Left colon (tissue), 2 donors: ENCODE measurements at regions not wholly inside any gene's neighbourhood (a gene's known extent, or its start where the extent isn't known, plus 50 kb on each side); places are given as distances from the start of the nearest gene placed in this dataset.
"Not testable (repeated sequence)": the region's sequence is repeated elsewhere in the genome, so short reads cannot be mapped to it uniquely, and the experiment has no call there.

ENCODE experiments used
- ATAC-seq: fragments of 200-7000 bp; cut with Tn5 transposase; one replicate; pipeline ENCODE4 v1.9.1; 2020; ENCODE audit warnings: mild to moderate bottlenecking, moderate library complexity
- DNase-seq, 2 donors: peaks; one replicate each; pipeline ENCODE4 v3.0.0-alpha.2; 2020
- intact Hi-C, 2 donors: fragments of 100-400 bp; cut with DNase I in 1 of 2; cut with micrococcal nuclease in 1 of 2; formaldehyde crosslinking; loops; one replicate each; pipeline versions ENCODE4 v1.11.2 to v1.14.0; 2022; cut with DNase I, micrococcal nuclease
- donor health status: DM: no; HTN: no; CAD: no.
- donor health status: DM: yes; HTN: yes; CAD: no.

DNA sequence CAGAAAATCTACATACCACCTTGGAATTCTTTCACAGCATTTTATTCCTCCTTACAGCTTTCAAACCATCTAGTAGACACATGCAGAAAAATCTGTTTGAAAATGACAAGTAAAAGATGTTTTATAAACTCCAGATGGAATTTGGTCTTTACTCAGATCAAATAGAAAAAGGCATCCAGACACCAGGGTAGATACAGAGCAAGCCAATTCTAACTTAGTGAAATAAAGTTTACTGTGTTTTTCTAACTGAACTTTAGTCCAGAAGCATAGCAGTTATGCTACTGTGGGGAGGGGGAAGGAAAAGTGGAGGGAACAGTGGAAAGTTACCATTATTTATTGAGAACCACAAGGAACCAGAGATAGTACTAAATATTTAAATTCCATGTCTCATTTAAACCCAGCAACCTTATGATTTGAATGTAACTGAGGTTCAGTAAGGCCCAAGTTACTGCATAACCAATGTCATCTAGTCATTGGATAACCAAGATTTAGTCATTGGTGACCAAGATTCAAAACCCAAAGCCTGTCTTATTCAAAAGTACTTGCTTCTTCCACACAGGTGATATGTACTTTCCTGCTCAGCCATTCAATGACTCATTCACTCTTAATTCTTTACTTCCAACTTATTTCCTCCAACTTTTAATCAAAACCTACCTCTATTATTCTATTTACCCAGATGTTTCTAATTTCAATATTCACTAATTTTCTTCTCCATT lies 57.7 kb downstream of the RAD51AP2 start:
- intact Hi-C loops = no loop called here
- DNase-seq (no peak), ATAC-seq (no peak)

DNA sequence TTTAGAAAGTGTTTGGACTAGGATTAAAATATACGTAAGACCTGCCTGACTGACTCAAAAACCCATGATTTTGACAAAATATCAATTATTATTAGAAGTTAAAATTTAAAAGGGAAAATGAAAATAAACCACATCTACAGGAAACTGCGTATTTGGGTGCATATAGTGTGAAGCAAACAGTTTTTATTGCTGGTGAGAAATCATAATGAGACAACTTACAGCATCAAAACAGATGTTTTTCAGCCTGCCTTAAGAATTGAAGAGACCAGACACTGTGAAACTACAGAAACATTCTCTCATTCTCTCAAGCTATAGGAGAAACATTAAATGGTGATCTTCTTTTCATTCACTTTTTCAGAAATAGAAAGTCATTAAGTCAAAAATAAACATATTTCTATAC lies 62.9 kb downstream of the RAD51AP2 start:
- no peak for ATAC-seq
- no peak for DNase-seq
- intact Hi-C loops = no loop called here

DNA sequence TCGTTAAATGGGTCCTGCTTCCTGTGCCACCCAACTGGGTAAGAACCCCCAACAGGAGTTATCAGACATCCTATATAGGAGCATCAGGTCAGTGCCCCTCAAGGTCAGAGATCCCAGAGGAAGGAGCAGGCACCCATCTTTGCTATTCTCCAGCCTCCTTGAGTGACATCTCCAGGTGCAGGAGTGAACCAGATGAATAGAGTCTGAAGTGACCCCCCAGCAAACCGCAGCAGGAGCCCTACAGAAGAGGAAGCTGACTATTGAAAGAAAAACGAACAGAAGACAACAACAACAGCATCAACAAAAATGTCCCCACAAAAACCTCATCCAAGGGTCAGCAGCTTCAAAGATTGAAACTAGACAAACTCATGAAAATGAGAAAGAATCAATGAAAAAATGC lies 72.0 kb downstream of the RAD51AP2 start:
- ATAC-seq, DNase-seq, intact Hi-C loops: not testable (repeated sequence)

DNA sequence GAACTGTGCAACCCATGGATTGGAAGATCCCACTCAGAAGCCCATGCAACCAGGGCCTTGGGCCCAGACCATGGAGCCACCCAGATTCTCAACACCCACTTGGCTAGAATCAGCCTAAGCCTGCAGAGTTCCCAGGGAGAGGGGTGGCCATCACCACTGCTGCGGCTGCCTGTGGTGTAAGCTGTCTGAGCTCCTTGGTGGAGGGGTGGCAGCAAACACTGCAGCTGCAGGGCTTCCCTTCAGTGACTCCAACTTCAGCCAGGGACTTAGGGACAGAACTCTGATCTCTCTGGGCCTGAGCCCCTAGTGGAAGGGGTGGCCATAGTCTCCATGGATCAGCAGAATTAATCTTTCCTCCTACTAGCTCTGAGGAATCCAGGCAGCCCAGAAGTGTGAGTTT lies 72.5 kb downstream of the RAD51AP2 start:
- no peak for DNase-seq
- intact Hi-C loops = no loop called here
- no peak for ATAC-seq

DNA sequence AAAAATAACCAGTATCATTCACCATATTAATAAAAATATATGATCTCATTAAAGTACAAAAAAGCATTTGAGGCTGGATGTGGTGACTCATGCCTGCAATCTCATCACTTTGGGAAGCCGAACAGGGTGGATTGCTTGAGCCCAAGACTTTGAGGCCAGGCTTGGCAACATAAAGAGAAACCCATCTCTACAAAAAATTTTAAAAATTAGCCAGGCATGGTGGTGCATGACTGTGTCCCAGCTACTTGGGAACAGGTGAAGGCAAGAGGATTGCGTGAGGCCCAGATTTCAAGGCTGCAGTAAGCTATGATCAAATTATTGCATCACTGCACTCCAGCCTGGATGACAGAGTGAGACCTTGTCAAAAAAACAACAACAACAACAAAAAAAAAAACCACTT lies 75.9 kb downstream of the RAD51AP2 start:
- intact Hi-C loops = no loop called here
- DNase-seq (no peak), ATAC-seq (no peak)

DNA sequence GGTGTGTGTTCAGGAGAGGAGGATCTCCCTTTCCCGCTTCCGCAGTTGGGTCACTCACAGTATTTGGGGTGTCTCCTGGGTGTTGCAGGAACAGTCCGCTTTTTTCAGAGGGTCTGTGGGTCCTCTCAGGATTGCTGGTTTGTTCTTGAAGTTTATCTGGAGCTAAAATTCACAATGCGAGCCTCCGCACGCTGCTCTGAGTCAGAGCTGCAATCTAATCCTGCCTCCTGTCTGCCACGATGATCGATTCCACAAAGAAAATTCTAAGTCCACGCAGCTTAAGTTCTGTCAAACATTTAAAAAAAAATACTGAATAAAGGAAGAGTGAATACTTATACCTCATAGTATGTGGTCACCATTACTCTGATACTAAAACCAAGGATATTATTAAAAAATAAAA lies 76.5 kb downstream of the RAD51AP2 start:
- ATAC-seq (no peak), DNase-seq (no peak)
- intact Hi-C loops = no loop called here

DNA sequence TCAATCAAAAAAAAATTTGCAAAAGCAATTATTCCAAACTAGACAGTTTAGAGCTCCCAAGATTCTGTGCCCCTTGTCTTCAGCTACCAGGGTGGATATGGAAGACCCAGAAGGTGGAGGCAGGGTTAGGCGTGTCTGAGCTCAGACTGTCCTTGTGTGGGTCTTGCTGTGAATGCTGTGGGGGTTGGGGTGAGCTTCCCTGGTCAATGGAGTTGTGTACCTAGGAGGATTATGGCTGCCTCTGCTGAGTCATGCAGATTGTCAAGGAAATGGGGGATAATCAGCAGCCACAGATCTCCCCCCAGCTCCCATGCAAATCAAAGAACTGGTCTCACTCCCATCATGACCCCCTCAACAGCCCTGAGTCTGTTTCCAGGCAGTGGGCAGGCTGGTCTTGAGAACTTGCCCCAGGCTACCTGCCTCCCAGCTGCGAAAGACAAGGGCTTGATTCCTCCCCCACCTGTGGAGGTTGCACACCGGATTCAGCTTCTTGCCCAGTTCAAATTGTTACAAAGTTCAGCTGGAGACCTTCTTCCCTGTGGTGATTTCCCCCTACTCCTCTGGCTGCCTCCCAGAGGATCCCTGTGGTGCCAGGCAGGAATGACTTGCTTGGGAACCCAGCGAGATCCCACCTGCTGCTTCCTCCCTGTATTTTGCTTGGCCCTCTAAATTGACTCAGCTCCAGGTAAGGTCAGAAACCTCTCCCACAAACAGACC lies 77.0 kb downstream of the RAD51AP2 start:
- intact Hi-C loops = no loop called here
- DNase-seq (no peak), ATAC-seq (no peak)

DNA sequence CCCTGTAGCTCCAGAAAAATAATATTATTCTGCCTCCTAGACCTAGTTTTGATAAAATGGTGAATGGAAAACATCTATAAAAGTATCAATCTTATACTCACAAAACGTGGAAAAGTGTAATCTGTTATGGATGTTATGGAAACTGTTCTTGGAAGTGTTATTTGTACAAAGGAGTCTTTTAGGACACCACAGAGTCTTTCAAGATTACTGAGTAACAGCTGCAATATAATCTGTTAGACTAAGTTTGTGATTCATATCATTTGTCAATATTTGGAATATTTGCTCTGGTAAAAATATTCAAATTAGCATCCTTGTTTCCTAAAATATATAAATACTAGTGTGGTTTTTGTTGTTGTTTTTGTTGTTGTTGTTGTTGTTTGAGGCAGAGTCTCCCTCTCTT lies 87.9 kb downstream of the RAD51AP2 start:
- no peak for ATAC-seq
- intact Hi-C loops = no loop called here
- DNase-seq = no peak

DNA sequence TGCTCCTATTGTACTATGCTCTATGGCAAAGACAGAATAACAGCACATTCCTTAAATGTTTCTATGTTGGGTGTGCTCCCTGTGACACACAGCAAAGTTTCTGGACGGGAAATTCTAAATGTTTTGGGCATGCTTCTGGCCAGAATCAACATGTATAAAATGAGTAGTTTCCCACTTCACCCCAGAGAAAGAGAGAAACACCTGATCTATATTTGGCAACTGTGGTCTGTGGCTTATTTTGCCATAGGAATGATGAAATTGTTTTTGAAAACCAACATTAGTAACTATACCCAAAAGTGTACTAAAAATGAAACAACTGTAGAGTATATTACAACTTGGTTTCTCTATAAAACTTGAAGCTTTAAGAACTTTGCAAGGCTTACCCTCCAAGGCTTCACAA lies 89.1 kb downstream of the RAD51AP2 start:
- intact Hi-C loops = no loop called here
- ATAC-seq (no peak), DNase-seq (no peak)

DNA sequence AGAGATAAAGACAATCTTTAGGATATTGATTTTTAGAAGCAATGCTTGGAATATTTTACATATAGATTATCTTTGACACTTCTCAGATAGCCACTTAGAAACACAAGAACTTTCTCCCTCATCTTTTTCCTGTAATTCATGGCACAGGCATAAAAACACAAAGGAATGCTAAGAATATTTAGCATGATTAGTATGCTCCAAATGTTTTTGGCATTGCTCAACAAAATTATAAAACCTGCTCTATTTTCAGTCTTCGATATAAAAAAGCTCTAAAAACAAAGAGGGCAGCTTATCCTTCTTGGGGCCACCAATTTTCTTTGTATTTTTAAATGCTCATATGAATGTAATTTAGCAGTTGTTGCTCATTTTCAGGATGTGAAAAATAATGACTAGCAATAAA lies 90.8 kb downstream of the RAD51AP2 start:
- ATAC-seq = no peak
- no peak for DNase-seq
- intact Hi-C loops = no loop called here

DNA sequence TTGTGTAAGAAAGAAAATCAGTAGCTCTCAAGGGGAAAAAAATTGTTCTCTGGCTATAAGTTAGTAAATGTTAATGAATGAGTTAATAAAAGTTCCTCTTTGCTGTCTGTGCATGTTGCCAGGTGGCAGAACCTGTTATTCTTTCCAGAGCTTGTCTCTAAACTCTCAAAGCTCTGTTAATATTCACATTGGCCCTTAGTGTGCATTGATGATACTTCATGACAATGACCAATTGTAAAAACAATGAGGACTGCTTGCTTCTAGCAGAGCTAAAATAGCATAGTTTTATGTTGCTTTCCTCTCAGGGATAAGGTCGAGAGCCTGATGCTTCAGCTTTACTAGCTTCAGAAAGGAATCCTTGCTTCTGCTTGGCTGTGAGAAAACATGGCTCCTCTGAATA lies 91.5 kb downstream of the RAD51AP2 start:
- intact Hi-C loops = no loop called here
- no peak for ATAC-seq
- no peak for DNase-seq

DNA sequence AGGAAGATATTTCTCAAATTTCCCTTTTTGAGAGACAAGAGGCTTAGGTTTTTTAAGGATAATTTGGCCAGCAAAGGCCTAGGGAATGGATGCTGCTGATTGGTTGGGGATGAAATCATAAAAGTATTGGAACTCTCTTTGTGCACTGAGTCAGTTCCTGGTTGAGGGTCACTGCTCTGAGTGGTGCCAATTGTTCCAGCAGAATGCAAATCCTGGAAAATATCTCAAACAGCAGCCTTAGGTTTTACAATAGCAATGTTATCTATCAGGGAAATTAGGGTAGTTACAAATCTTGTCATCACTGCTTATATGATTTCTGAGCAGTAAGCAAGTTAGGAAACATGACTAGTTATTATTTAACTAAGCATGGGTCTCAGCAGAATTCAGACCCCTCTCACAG lies 96.2 kb downstream of the RAD51AP2 start:
- intact Hi-C loops = no loop called here
- DNase-seq = no peak

DNA sequence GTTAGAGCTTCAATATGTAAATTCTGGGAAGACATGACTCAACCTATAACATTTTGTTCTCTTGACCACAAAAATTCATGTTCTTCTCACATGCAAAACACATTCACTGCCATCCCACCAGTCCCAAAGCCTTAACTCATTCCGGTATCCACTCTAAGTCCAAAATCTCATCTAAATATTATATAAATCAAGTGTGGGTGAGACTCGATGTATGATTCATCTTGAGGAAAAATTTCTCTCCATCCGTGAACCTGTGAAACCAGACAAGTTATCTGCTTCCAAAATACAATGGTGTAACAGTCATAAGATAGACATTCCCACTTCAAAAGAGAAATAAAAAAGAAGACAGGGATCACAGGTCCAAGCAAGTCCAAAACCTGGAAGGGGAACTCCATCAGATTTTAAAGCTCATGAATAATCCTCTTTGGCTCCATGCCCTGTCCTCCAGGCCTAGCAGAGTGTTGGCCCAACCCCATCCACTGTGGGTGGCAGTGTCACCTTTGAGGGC lies 101.3 kb downstream of the RAD51AP2 start:
- DNase-seq = no peak
- ATAC-seq = no peak
- intact Hi-C loops = no loop called here

More for the DNA sequence above, 96.2 kb downstream of the RAD51AP2 start:
- ATAC-seq = no peak

DNA sequence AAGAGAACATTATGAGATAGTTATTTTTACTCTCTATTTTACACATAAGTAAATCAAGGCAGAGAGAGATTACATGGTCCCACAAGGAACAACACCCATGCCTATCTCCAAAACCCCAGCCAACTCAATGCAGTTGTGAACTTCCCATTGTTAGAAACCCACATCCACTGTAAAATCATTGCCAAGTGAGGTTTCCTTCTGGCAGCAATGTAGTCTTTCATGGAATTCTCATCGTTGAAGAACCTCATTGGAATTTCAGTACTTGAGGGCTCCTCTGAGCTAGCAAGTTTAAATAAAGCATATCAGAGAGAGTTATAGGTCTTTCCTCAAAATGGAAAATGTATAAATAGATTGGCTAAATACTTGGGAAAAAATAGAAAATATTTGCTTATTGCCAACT lies 105.2 kb downstream of the RAD51AP2 start:
- DNase-seq = no peak
- intact Hi-C loops = no loop called here

DNA sequence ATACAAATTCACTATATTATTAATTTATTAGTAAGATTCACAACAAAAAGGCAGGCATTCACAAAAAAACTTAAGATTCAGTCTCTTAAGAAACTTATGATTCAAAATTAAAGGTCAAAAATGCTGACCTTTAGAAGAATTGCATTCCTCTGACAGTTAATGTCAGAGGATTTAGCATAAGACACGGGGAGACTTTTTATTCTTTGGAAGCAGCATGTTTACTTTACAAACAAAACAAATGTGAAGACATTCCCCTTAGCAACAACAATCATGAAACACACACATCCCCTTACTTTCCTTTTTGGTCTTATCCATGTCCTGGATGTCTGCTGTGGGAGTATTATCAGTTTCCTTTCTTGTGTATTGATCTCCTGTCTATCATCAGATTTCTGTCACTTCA lies 117.1 kb downstream of the RAD51AP2 start:
- DNase-seq = no peak
- no peak for ATAC-seq
- intact Hi-C loops = no loop called here

More for the DNA sequence above, 105.2 kb downstream of the RAD51AP2 start:
- no peak for ATAC-seq

DNA sequence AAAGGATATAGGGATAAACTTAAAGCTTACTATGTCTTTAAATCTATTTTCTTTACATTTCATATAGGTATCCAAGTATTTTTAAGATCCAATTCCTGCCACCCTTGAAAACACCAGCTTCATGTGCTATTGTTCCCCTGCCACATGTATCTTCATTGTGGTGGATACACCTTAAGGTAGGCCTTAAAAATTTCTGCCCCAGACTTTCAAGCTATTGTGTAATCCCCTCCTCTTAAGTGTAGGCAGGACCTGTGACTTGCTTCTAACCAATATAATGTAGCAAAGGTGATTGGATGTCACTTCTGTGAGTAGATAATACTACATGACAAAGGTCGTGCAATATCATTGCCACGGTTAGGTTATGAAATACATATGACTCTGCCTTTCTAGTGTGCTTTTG lies 119.5 kb downstream of the RAD51AP2 start:
- intact Hi-C loops = no loop called here
- ATAC-seq (no peak), DNase-seq (no peak)

DNA sequence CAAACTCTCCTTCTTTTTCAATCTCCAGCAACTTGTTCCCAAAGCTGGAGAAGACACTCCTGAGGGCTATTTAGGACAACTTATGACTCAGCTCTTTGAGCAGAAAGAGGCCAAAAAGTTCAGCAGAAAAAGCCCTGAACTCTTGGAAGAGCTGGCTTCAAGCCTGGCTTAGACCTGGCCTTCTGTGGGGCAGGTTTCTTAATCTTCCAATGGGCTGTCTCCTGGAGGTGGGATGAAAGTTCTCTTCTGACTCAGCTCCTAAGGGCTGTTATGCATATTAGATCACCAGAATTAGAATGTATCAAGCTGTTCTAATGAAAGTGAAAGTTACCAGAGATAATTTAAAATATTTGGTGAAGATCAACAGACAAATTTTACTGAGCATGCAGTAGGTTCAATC lies 129.4 kb downstream of the RAD51AP2 start:
- ATAC-seq (no peak), DNase-seq (no peak)
- intact Hi-C loops = no loop called here

DNA sequence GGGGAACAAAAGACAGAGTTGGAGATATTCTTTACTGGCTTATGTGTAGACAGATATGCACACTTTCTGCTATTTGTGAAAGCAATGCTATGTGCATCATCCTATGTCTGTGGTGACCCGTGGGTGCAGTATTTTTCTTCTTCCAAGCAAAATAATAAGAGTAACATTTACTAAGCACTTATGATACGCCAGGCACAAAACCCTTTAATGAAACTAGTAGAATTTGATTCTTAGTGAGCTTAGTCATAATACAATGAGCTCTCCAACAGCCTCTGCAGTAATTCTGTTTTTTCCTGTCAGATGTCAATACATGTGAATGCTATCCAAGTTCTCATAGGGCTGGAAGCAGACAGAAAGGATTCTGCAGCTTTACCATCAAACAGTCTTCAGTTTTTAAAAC lies 130.6 kb downstream of the RAD51AP2 start:
- intact Hi-C loops = no loop called here
- no peak for DNase-seq
- ATAC-seq = no peak

DNA sequence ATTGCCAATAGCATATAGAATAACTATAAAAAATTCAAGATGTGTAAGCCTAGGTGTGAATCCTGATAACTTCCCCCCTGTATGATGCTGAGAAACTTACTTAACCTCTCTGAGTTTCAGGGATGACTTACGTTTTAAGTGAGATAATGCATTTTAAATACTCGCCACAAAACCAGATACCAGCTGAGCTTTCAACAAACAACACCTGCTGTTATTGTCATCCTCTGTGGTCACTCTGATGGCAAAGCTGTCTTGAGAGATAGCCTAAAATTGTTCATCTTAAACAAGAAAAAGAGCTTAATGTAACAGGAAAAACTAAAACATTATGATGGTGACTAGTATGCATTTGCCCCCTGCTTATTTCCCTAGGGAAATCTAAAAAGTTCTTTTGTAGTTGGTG lies 131.5 kb downstream of the RAD51AP2 start:
- DNase-seq (no peak), ATAC-seq (no peak)
- intact Hi-C loops = no loop called here

DNA sequence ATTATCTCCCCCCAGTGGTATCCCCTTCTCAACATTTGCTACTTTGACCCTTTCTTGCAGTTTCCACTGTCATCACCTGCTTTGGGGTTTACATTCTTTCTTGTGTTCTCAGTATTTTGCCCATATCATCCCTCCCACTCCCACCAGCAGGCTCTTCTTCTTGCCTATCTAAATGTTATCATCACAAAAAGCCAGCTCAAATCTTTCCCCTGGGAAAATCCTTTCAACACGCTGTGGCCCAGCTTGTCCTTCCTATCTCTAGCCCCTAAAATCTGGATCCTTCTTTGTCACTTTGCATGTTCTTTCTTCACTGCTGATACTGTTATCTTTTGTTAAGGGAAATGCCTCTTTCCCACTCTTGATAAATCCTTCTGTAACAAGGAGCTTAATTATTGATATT lies 138.2 kb downstream of the RAD51AP2 start:
- no peak for ATAC-seq
- intact Hi-C loops = no loop called here
- DNase-seq = no peak

DNA sequence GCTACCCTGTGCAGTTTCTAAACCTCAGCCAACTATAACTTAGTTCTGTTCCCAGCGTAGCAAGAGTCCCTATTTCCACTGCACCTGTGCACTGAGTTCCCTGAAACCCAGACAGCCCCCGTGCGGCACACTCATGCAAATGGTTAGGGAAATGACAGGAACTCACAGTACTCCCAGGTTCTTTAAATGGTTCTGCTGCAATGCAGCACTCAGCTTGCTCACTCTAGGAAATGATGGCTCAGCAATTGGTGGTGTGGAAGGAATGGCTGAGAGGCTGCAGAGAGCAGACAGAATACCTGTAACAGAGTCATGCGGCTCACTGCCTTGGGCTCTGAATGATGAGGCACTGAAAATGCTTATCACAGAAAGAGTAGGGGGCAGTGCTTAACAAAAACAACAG lies 143.0 kb downstream of the RAD51AP2 start:
- intact Hi-C loops = no loop called here
- ATAC-seq (no peak), DNase-seq (no peak)
